Liver (tissue), 8 donors: ENCODE measurements at regions not wholly inside any gene's neighbourhood (a gene's known extent, or its start where the extent isn't known, plus 50 kb on each side); places are given as distances from the start of the nearest gene placed in this dataset.

Source experiments
- DNase-seq: peaks from one replicate; pipeline ENCODE4 v3.0.0-alpha.2; 2017; ENCODE audit warnings: low spot score
- H3K27ac ChIP-seq, 2 donors: one replicate each; pipeline ENCODE4 v1.7.0; 2013; ENCODE audit warnings: inconsistent platforms in 2 of 2, low read length in 2 of 2, control low read depth in 1 of 2, low read depth in 1 of 2, mild to moderate bottlenecking in 1 of 2
- H3K27me3 ChIP-seq, 4 donors: one replicate each; pipeline versions ENCODE4 v1.6.1 to v1.7.0; 2013; ENCODE audit warnings: low read length in 3 of 4, inconsistent platforms in 1 of 4, mild to moderate bottlenecking in 1 of 4, moderate library complexity in 1 of 4; ENCODE audit not compliant: control insufficient read depth in 4 of 4, insufficient read depth in 4 of 4
- H3K36me3 ChIP-seq, 4 donors: one replicate each; pipeline versions ENCODE4 v1.6.1 to v1.7.0; 2013; ENCODE audit warnings: low read length in 3 of 4, mild to moderate bottlenecking in 3 of 4, low read depth in 1 of 4, moderate library complexity in 1 of 4; ENCODE audit not compliant: control insufficient read depth in 4 of 4, insufficient read depth in 3 of 4
- H3K4me1 ChIP-seq, 4 donors: one replicate each; pipeline versions ENCODE4 v1.6.1 to v1.7.0; 2013; ENCODE audit warnings: low read length in 3 of 4, mild to moderate bottlenecking in 3 of 4, moderate library complexity in 1 of 4; ENCODE audit not compliant: control insufficient read depth in 4 of 4, insufficient read depth in 4 of 4
- H3K4me3 ChIP-seq, 3 donors: one replicate each; pipeline versions ENCODE4 v1.6.1 to v1.7.0; 2013; ENCODE audit warnings: low read length in 3 of 3, control low read depth in 1 of 3, low read depth in 1 of 3, mild to moderate bottlenecking in 1 of 3
- H3K9ac ChIP-seq, 2 donors: one replicate each; pipeline ENCODE4 v1.7.0; 2013; ENCODE audit warnings: low read length in 2 of 2, mild to moderate bottlenecking in 2 of 2, moderate library complexity in 2 of 2, control low read depth in 1 of 2, low read depth in 1 of 2
- H3K9me3 ChIP-seq, 4 donors: one replicate each; pipeline versions ENCODE4 v1.6.1 to v1.7.0; 2013; ENCODE audit warnings: low read length in 3 of 4; ENCODE audit not compliant: control insufficient read depth in 4 of 4
- EGR1 ChIP-seq, 2 donors: IDR thresholded peaks; 2 replicates each; pipeline ENCODE4 v1.6.1; 2016 to 2018; ENCODE audit warnings: antibody characterized with exemption in 2 of 2, low read depth in 2 of 2
- FOXA1 ChIP-seq: IDR thresholded peaks from 2 replicates; pipeline ENCODE4 v1.6.1; 2016; ENCODE audit warnings: antibody characterized with exemption
- FOXA2 ChIP-seq: IDR thresholded peaks from 2 replicates; pipeline ENCODE4 v1.6.1; 2016; ENCODE audit warnings: antibody characterized with exemption
- GABPA ChIP-seq, 2 donors: IDR thresholded peaks in 1 of 2; conservative IDR thresholded peaks in 1 of 2; 2 replicates each; pipeline ENCODE4 v1.6.1; 2016; ENCODE audit warnings: antibody characterized with exemption in 2 of 2, mild to moderate bottlenecking in 1 of 2, moderate library complexity in 1 of 2
- HNF4A ChIP-seq, 2 donors: conservative IDR thresholded peaks; 2 replicates each; pipeline ENCODE4 v1.6.1; 2016; ENCODE audit warnings: antibody characterized with exemption in 2 of 2, mild to moderate bottlenecking in 2 of 2
- HNF4G ChIP-seq: IDR thresholded peaks from 2 replicates; pipeline ENCODE4 v1.6.1; 2016; ENCODE audit warnings: antibody characterized with exemption
- NR2F2 ChIP-seq: IDR thresholded peaks from 2 replicates; pipeline ENCODE4 v1.6.1; 2016; ENCODE audit warnings: antibody characterized with exemption
- RAD21 ChIP-seq, 2 donors: IDR thresholded peaks; 2 replicates each; pipeline ENCODE4 v1.6.1; 2016; ENCODE audit warnings: antibody characterized with exemption in 2 of 2, mild to moderate bottlenecking in 2 of 2
- RXRA ChIP-seq, 2 donors: IDR thresholded peaks; 2 replicates each; pipeline ENCODE4 v1.6.1; 2017 to 2018; ENCODE audit warnings: antibody characterized with exemption in 2 of 2, mild to moderate bottlenecking in 1 of 2
- SP1 ChIP-seq: IDR thresholded peaks from 2 replicates; pipeline ENCODE4 v1.6.1; 2018; ENCODE audit warnings: antibody characterized with exemption, mild to moderate bottlenecking
- TAF1 ChIP-seq: conservative IDR thresholded peaks from 2 replicates; pipeline ENCODE4 v1.6.1; 2016; ENCODE audit warnings: antibody characterized with exemption, mild to moderate bottlenecking
- YY1 ChIP-seq: IDR thresholded peaks from 2 replicates; pipeline ENCODE4 v1.6.1; 2016; ENCODE audit warnings: antibody characterized with exemption, mild to moderate bottlenecking
- WGBS: extraction: QIAGEN DNeasy Blood & Tissue Kit; methylation state at CpG from one replicate; pipeline ENCODE4 v1.1.7; 2013; 5-methylcytosine and 5-hydroxymethylcytosine counted together
- TF ChIP-seq, protein P1 (sequence below): IDR thresholded peaks from 2 replicates; pipeline ENCODE4 v1.6.1; 2016; ENCODE audit warnings: antibody characterized with exemption, mild to moderate bottlenecking
- TF ChIP-seq, protein P2 (sequence below): fragments of 150-350 bp; IDR thresholded peaks from 2 replicates; pipeline ENCODE4 v1.5.1; 2017; ENCODE audit warnings: improper control_type of control experiment, low read depth, low read length; ENCODE audit not compliant: missing input control
- TF ChIP-seq, protein P3 (sequence below): IDR thresholded peaks from 2 replicates; pipeline ENCODE4 v1.6.1; 2016; ENCODE audit warnings: antibody characterized with exemption
- TF ChIP-seq, protein P4 (sequence below): IDR thresholded peaks from 2 replicates; pipeline ENCODE4 v1.6.1; 2016; ENCODE audit warnings: antibody characterized with exemption
- TF ChIP-seq, protein P5 (sequence below): IDR thresholded peaks from 2 replicates; pipeline ENCODE4 v1.6.1; 2016; ENCODE audit warnings: antibody characterized with exemption
- donor health status: healthy.
- donor health status: healthy.
- donor health status: healthy.
- donor health status: healthy.
- donor health status: healthy.

DNA sequence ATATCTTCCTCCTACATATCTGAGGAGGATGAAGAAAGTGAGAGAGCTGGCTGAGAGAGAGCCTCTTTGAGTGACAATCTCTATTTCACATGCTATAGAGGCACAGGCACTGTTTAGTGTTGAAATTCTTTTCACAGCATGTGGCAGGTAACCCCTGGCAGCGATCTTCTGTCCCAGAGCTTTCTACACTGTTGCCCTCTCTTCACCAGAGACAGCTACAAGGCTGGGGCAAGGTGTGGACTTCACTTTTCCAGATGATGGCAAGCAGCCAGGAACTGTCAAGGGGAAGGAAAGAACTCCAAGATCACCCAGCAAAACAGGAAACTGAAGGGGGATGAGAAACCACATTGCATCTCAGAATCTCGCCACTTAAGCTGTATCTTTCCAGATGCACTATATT, 205.2 kb downstream of the CAAP1 start:
- 37% methylated on average over 2 of the region's 2 CpGs for WGBS
- TF ChIP-seq SP1 (no peak), FOXA2 (no peak), HNF4G (no peak), HNF4A (conservative IDR thresholded peaks at IDR 0.05) (no peak), RXRA (IDR thresholded peaks at IDR 0.05) (no peak), NR2F2 (no peak), YY1 (no peak), RAD21 (IDR thresholded peaks at IDR 0.05) (no peak), GABPA (IDR thresholded peaks at IDR 0.05 in 1 of 2, conservative IDR thresholded peaks at IDR 0.05 in 1 of 2) (no peak), FOXA1 (no peak), EGR1 (IDR thresholded peaks at IDR 0.05; ENCODE audit: low read depth in 2 of 2) (no peak), TAF1 (no peak)
- TF ChIP-seq, protein P1, sequence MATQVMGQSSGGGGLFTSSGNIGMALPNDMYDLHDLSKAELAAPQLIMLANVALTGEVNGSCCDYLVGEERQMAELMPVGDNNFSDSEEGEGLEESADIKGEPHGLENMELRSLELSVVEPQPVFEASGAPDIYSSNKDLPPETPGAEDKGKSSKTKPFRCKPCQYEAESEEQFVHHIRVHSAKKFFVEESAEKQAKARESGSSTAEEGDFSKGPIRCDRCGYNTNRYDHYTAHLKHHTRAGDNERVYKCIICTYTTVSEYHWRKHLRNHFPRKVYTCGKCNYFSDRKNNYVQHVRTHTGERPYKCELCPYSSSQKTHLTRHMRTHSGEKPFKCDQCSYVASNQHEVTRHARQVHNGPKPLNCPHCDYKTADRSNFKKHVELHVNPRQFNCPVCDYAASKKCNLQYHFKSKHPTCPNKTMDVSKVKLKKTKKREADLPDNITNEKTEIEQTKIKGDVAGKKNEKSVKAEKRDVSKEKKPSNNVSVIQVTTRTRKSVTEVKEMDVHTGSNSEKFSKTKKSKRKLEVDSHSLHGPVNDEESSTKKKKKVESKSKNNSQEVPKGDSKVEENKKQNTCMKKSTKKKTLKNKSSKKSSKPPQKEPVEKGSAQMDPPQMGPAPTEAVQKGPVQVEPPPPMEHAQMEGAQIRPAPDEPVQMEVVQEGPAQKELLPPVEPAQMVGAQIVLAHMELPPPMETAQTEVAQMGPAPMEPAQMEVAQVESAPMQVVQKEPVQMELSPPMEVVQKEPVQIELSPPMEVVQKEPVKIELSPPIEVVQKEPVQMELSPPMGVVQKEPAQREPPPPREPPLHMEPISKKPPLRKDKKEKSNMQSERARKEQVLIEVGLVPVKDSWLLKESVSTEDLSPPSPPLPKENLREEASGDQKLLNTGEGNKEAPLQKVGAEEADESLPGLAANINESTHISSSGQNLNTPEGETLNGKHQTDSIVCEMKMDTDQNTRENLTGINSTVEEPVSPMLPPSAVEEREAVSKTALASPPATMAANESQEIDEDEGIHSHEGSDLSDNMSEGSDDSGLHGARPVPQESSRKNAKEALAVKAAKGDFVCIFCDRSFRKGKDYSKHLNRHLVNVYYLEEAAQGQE = no peak
- TF ChIP-seq, protein P2, sequence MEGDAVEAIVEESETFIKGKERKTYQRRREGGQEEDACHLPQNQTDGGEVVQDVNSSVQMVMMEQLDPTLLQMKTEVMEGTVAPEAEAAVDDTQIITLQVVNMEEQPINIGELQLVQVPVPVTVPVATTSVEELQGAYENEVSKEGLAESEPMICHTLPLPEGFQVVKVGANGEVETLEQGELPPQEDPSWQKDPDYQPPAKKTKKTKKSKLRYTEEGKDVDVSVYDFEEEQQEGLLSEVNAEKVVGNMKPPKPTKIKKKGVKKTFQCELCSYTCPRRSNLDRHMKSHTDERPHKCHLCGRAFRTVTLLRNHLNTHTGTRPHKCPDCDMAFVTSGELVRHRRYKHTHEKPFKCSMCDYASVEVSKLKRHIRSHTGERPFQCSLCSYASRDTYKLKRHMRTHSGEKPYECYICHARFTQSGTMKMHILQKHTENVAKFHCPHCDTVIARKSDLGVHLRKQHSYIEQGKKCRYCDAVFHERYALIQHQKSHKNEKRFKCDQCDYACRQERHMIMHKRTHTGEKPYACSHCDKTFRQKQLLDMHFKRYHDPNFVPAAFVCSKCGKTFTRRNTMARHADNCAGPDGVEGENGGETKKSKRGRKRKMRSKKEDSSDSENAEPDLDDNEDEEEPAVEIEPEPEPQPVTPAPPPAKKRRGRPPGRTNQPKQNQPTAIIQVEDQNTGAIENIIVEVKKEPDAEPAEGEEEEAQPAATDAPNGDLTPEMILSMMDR = no peak
- TF ChIP-seq, protein P3, sequence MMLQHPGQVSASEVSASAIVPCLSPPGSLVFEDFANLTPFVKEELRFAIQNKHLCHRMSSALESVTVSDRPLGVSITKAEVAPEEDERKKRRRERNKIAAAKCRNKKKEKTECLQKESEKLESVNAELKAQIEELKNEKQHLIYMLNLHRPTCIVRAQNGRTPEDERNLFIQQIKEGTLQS = no peak
- Histone ChIP-seq H3K36me3 (no peaks in the 10 kb centered on the region), H3K4me3 (no peak overlapping the region), H3K4me1 (no peaks in the 10 kb centered on the region), H3K9me3 (no peaks in the 10 kb centered on the region), H3K27me3 (peaks cover 0 to 4% (median 0%) of the 10 kb centered on the region in 4 donors), H3K9ac (no peak overlapping the region), H3K27ac (no peak overlapping the region)
- DNase-seq = no peak

DNA sequence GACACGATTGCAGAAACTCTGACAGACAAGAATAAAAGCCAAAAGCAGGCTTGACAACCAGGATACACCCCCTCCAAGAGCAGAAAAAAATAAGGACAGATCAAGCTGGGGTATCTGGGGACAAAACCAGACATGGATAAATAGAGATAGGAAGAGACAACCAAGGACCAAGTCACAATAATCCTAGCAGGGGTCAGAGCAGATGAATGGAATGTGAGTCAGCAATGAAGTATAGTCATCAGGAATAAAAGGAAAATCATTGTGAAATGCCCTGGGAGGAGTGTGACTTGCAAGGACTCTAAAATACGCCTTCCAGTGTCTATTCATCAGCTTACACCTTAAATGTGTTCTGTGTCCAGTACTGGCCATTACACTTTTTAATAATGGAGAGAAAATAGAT, 206.8 kb downstream of the CAAP1 start:
- Histone ChIP-seq H3K9ac (no peak overlapping the region), H3K4me1 (no peaks in the 10 kb centered on the region), H3K4me3 (no peak overlapping the region), H3K27ac (no peak overlapping the region), H3K9me3 (no peaks in the 10 kb centered on the region), H3K27me3 (peaks cover 0 to 4% (median 0%) of the 10 kb centered on the region in 4 donors), H3K36me3 (no peaks in the 10 kb centered on the region)
- no peak for DNase-seq
- WGBS = 61% methylated on average over 2 of the region's 2 CpGs
- TF ChIP-seq SP1 (no peak), RAD21 (IDR thresholded peaks at IDR 0.05) (no peak), FOXA1 (no peak), HNF4G (no peak), RXRA (IDR thresholded peaks at IDR 0.05) (no peak), FOXA2 (no peak), GABPA (IDR thresholded peaks at IDR 0.05 in 1 of 2, conservative IDR thresholded peaks at IDR 0.05 in 1 of 2) (no peak), EGR1 (IDR thresholded peaks at IDR 0.05; ENCODE audit: low read depth in 2 of 2) (no peak), YY1 (no peak), HNF4A (conservative IDR thresholded peaks at IDR 0.05) (no peak)
- TF ChIP-seq, protein P2 = no peak
- TF ChIP-seq, protein P4, sequence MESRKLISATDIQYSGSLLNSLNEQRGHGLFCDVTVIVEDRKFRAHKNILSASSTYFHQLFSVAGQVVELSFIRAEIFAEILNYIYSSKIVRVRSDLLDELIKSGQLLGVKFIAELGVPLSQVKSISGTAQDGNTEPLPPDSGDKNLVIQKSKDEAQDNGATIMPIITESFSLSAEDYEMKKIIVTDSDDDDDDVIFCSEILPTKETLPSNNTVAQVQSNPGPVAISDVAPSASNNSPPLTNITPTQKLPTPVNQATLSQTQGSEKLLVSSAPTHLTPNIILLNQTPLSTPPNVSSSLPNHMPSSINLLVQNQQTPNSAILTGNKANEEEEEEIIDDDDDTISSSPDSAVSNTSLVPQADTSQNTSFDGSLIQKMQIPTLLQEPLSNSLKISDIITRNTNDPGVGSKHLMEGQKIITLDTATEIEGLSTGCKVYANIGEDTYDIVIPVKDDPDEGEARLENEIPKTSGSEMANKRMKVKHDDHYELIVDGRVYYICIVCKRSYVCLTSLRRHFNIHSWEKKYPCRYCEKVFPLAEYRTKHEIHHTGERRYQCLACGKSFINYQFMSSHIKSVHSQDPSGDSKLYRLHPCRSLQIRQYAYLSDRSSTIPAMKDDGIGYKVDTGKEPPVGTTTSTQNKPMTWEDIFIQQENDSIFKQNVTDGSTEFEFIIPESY = no peak
- TF ChIP-seq, protein P5, sequence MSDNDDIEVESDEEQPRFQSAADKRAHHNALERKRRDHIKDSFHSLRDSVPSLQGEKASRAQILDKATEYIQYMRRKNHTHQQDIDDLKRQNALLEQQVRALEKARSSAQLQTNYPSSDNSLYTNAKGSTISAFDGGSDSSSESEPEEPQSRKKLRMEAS = no peak
- TF ChIP-seq, protein P3 = no peak
